ENCODE measurements at regions not wholly inside any gene's neighbourhood (a gene's known extent, or its start where the extent isn't known, plus 50 kb on each side); places are given as distances from the start of the nearest gene placed in this dataset.

GRCh38 chr3:181054538-181054937 is 65.0 kb upstream of the DNAJC19 start:
- peak; percentile 98 to 99 for TF ChIP-seq HNF4A (conservative IDR thresholded peaks at IDR 0.05)
- no peak for TF ChIP-seq FOXA1 (IDR thresholded peaks at IDR 0.05)
- TF ChIP-seq YY1 (IDR thresholded peaks at IDR 0.05) = peak; percentile 21
- no peak for TF ChIP-seq CTCF (IDR thresholded peaks at IDR 0.05; ENCODE audit: low read depth, low read length, missing input control)
- TF ChIP-seq EGR1 (IDR thresholded peaks at IDR 0.05; ENCODE audit: low read depth in 2 of 2) = no peak
- TF ChIP-seq NR2F2 (IDR thresholded peaks at IDR 0.05) = no peak
- peak; percentile 17 to 18 for TF ChIP-seq RAD21 (IDR thresholded peaks at IDR 0.05)
- no peak for TF ChIP-seq TAF1 (conservative IDR thresholded peaks at IDR 0.05)
- no peak for TF ChIP-seq GABPA (IDR thresholded peaks at IDR 0.05 in 1 of 2, conservative IDR thresholded peaks at IDR 0.05 in 1 of 2)
- peak; percentile 41 for TF ChIP-seq MAX (IDR thresholded peaks at IDR 0.05)
- TF ChIP-seq REST (IDR thresholded peaks at IDR 0.05) = no peak
